HG02678 (cell line): ENCODE measurements at regions not wholly inside any gene's neighbourhood (a gene's known extent, or its start where the extent isn't known, plus 50 kb on each side); places are given as distances from the start of the nearest gene placed in this dataset.
"Not testable (repeated sequence)": the region's sequence is repeated elsewhere in the genome, so short reads cannot be mapped to it uniquely, and the experiment has no call there.

Source experiments
- ATAC-seq: cut with Tn5 transposase; IDR thresholded peaks from one replicate; pipeline ENCODE4 v1.9.1; 2021; ENCODE audit warnings: mild to moderate bottlenecking, moderate library complexity; ENCODE audit not compliant: unreplicated experiment

DNA sequence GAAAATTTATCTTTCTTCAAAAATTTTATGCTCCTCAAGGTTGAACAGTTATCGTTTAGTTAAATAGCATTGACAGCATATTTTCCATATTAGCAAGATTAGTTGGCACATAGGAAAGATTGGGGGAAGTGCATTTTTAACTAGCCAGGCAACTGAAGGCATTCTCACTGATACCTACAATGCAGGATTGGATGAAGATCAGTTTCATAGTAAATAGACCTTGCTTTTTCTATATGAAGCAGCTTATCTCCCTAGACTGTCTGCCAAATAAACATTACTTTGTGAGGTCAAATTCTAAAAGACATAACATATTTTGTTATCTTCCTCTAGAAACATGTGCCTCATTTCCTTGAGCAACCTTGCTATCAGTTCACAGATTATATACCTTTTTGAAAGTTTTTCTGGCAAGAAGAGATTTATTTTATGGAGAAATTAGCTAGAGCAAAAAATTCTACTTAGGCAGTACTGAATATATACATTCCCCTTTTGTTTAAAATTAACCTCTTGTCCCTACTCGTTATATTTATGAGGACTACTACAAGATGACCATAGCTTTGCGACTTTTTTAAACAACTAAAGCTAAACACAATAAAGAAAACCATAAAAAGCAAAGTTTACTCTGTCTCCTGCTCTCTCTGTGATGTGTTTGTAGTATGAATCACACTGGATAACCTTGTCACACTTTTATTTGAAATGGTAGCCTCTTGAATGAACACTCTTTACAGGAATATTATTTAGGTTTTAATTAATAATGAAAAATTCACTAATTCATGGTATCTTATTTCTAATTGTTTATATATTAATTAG lies 654.9 kb upstream of the TBL1XR1 start:
- no peak for ATAC-seq

DNA sequence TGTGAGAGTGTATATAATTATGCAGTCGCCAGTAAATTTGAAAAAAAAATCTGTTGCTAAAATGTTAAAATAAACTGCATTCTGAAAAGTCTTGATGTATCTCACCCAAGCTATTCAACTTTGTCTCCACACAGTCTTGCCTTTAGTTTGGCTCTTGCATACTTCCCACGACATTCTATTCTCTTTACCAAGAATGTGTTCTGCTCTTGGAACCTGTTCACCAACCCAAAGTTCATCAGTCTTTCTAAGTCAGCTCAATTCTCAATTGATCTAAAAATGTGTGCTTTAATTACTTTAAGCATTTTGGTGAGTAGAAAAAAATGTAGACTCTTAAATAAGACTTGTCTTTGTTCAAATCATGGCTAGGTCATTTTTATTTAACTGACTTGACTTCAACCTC lies 657.7 kb upstream of the TBL1XR1 start:
- ATAC-seq: no peak

DNA sequence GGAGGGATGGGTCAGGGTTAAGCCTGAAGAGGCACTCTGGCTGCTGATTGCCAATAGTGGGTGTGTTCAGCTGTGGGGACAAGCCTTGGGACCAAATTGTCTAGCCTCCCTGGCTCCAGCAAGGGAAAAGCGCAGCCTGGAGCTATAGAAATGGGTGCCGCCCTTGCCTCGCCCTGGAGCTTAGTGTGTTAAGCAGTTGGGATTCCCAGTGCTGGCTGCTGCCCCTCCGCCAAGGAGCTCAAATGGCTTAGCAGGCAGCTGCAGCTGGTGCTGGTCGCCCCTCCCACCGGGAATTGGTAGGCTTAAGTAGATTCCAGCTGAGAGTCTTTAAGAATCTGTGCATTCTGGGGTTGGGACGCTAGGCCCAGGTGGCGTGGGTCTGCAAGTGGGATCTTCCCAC lies 662.9 kb upstream of the TBL1XR1 start:
- ATAC-seq: no peak

DNA sequence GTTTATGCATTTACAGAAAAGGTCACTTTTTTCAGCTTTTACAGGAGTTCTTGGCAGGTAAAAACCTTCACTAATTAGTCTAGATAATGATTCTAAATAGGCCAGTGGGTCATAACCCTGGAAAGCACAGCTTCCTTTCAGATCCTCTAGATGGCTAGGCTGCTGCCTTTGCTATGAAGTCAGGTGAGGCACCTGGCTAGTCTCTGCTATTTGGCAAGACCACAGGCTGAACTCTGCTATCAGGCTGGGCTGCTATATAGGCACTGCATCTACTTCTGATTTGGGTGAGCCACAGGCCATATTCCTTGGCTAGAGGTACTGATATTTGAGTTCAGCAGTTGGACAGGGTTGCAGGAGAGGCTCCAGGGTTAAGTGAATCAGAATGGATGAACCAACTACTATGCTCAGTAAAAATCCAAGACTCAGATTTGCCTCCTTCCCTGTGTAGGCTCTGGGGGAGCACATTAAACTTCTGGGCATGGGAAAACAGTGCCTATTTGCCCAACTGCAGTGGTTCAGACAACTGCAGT lies 665.7 kb upstream of the TBL1XR1 start:
- no peak for ATAC-seq

DNA sequence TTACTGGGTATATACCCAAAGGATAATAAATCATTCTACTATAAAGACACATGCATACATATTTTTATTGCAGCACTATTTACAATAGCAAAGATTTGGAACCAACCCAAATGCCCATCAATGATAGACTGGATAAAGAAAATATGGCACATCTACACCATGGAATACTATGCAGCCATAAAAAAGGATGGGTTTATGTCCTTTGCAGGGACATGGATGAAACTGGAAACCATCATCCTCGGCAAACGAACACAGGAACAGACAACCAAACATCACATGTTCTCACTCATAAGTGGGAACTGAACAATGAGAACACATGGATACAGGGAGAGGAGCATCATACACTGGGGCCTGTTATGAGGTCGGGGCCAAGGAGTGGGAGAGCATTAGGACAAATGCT lies 665.0 kb upstream of the KCNMB2 start:
- ATAC-seq: not testable (repeated sequence)

DNA sequence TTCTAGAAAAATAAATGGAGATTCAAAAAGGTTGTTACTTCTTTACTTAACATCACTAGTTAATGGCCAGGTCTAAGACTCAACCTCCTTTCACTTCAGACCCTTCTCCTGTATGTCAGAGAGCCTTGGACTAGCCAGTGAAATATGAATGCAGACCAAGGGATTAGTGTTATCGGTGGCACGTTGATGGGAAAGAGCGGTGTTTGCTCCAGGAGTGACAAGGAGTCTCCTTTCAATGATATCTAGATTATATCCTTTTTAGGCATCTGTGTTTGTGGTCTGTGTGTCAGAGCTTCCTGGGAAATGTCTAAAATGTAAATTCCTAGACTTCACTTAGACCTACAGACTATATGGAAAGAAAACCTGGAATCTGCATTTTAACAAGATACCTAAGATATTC lies 658.0 kb upstream of the KCNMB2 start:
- ATAC-seq: no peak

DNA sequence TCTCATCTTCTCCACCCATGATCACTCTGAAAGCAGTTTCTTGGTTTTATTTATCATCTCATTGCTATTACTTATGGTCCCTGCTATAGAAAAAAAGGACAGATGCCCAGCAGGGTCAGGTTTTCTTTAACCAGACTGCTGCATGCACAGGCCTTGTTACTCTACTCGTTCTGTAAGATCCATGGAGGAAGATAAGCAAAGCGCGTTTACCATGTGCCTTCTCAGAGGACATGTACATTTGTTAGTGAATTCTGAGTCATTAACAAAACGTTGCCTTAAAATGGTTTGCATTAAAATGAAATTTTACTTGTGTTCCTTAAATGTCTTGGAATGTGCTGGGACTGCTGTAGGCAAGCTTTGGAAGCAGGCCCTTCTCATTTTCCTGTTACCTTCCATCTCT lies 657.3 kb upstream of the KCNMB2 start:
- ATAC-seq: no peak

DNA sequence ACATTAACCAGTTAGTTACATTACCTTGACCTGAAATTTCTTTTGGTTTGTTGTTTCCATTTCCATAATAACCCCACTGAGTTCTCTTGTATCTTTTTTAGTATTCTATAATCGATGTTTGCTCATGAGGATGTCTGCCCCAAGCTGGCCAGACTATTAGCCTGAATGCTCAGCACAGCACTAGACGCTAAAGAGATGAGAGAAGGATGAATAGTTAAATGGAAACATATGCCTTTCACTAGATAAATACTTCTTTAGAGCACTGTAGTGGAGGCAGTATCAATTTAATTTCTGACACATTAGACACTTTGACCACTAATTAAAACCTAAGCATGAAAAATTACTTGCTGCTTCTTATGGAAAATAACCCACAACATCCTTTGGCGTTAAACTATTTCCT lies 654.9 kb upstream of the KCNMB2 start:
- no peak for ATAC-seq

DNA sequence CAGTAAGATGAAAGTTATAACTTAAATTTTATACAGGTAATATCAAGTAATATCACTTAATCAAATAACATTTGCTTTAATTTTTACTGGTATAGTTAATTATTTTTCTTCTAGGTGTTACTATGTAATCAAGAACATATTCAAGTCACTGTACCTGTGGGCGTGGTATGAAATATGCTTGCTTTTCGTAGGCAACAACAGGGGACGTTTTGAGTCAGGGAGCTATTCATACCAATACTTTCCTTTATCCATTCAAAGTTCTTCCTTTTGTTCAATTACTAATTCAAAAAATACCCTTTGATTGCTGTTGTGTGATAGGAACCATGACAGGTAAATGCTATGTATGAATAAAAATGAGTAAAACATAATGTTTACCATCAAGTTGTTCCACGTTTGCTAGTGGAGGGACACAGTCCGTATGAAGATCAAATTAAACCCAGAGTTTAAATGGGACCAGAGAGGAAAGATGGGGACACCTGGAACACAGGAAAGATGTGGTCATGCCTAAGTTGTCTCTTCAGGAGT lies 654.0 kb upstream of the KCNMB2 start:
- ATAC-seq: no peak

DNA sequence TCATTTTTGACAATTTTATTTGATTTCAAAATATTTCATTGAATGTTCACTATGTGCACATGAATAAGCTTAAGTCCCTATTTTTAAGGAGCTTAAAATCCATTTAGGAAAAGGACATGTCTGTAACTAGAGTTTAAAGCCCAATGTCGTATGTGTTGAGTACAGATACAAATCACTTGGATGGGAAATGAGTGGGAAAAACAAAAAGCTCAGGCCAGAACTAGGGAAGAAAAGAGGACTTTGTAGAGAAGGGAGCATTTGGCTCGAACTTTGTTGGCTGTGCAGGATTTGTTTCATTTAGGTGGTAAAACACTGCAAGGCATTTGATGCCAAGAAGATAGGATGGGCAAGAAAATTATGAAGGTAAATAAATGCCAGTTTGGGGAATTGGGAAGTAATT lies 653.1 kb upstream of the KCNMB2 start:
- ATAC-seq: no peak

DNA sequence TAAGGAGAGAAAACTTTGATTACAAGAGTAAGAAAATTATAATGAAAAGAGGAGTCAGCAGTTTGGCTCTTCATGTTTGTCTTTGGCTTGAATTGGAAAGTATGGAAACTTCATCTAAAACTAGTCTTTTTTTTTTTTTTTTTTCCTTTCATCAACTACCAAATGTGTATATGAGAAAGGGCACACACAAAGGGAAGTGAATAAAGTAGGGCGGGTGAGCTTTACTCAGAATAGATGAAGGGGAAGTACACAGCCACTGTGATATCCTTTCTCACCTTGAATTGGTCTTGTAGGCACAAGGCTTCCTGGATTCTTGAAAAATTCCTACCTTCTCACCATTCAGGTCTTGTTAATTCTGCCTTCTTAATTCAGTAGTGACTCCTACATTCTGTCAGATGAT lies 652.3 kb upstream of the KCNMB2 start:
- ATAC-seq: no peak

DNA sequence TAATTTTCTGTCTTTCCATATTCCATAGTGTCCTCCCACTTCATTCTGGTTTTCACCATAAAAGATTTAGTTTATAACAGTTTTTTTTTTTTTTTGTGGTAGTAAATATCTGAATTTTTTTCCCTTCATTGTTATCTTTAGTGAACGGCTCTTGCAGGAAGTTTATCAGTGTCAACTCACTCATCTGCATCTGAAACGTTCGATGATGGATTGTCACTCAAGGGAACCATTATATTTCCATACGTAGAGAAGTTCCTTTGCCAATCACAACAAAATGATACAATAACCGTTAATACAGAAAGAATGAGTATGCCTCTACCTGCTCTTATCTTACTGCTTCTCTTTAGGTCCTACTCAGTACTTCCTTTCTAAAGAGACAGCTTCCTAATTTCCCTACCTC lies 651.2 kb upstream of the KCNMB2 start:
- ATAC-seq: no peak

DNA sequence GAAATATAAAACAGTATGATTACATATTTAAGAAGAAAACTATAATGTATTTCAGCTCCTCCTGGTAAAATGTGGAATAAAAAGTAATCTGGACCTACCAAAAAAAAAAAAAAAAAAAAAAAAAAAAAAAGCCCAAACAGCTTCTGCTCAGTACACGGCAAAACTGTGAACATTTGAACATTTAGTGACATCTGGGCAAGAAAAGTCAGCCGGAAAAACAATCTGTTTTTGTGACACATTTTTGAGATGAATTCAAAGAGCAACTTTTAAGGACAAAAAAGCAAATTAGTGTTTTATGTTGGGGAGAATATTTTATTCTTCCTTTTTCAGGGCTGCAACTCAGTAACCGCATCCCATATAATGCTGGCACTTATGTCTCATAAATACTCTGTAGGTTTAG lies 649.7 kb upstream of the KCNMB2 start:
- no peak for ATAC-seq

DNA sequence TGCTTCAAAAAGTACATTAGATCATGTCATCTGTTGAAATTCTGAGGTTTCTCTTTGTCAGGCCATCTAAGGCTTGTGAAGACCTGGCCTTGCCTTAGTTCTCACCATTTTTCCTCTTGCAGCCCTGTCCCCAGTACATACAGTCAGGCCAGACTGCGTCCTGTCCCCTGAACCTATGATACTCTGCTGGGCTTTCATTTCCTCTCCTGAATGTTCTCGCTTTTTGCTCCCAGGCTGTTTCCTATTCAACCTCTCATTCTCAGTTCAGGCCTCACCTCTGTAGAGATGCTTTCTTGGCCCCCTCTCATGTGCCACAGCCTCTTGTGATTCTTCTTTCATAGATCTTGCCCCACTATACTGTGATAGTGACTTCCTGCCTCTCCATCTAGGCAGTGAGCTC lies 648.8 kb upstream of the KCNMB2 start:
- peak; percentile 50 for ATAC-seq

DNA sequence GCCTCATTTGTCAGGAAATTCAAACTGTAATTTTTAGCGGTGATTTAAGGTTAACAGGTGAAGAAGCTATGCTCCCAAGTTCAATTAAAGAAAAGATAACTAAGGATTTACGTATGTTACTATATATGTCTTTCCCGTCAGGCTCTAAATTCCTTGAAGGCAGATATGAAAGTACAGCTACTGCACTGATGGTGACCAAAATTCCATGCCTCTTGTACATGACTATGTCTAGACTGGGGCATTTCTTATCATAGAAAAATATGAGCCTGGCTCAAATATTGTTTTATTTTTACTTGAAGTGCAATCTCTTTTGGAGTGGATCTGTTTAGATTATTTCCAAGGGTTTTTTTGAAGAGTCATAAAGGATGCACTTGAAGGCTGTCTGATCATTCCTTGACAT lies 647.1 kb upstream of the KCNMB2 start:
- ATAC-seq: no peak

DNA sequence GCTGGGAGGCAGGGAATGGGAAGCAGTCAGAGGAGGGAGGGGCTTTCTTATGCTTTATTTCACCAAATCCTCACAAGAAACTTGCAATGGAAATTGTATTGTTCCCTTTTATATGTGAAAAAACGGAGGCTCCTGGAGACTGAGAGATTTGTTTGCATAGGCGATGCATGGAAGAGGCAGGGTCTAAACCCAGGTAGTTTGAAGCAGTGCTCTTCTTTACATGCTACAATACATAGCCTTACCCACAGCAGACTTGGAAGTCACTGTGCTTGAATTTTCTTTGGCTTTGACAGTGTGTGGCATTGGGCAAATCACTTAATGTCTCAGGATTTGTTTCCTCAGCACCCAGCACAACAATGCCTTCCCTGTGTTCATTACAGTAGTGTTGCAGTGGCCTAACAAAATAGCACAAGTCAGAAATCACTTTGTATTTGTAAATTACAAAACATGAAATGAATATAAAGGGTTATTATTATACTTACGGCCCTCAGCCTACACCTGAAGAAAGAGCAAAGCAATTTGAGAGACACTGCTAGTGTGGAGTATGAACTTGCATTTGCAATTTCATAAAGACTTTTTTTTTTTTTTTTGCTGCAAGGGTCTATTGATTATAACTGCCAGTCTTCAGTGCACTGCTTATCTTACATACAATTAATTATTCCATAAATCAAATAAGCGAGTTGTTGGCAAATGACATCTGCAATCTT lies 646.4 kb upstream of the KCNMB2 start:
- no peak for ATAC-seq

DNA sequence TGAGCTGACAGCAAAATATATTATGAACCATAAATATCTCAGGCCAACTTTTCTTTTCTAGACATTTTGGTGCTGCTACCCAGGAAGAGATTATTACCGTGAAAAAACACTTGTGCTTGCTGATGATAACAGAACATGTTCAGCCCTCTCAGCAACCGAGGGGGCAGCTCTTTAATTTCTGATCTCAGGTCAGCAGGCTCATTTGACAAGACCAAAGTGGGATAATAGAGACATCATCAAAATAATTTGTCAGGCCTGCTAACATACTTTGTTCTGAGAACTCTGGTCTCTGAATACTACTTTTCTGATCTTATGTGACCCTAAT lies 645.9 kb upstream of the KCNMB2 start:
- ATAC-seq: no peak

DNA sequence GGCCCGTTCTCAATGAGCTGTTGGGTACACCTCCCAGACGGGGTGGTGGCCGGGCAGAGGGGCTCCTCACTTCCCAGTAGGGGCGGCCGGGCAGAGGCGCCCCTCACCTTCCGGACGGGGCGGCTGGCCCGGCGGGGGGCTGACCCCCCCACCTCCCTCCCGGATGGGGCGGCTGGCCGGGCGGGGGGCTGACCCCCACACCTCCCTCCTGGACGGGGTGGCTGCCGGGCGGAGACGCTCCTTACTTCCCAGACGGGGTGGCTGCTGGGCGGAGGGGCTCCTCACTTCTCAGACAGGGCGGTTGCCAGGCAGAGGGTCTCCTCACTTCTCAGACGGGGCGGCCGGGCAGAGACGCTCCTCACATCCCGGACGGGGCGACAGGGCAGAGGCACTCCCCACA lies 644.7 kb upstream of the KCNMB2 start:
- not testable (repeated sequence) for ATAC-seq

DNA sequence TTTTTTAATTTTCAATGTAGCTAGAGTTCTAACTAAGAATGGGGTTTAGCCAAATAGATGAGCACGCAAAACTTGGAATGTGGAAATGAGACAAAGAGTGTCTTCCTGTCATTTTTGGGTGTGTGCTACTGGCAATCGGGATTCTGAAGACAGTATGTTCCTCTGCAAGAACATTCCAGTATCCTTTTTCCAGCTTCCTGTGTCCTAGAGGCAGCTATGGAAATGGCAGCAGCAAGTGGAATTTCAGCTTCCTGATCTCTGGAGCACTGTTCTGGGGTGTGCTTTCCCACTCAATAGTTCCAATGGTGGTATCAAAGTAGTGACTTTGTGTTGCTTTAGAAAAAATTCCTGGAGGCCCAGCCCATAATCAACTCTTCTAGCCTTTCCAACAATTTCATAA lies 642.9 kb upstream of the KCNMB2 start:
- no peak for ATAC-seq

DNA sequence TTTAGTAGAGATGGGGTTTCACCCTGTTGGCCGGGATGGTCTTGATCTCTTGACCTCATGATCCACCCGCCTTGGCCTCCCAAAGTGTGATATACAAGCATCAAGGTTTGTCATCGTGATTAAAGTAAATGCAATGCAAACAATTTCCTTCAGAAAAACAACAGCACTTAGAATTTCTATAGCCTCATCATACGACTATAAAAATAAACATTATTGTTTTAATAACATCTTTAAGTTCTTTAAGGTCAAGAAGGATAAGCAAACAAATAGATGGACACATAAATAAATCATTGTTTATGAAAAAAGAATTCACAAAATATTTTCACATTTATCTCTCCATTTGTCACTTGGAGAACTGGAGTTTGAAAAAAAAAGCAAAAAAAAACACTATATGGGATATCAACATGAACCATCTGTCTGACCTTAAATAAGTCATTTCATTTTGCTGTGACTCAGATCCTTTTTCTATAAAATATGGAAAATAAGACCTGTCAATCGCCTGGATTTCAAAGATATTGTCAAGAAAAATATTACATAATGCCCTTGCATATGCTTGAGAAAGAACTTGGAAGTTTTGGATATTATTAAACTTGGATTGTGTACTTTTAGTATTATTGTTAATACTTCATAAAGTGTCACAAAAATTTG lies 642.0 kb upstream of the KCNMB2 start:
- no peak for ATAC-seq

DNA sequence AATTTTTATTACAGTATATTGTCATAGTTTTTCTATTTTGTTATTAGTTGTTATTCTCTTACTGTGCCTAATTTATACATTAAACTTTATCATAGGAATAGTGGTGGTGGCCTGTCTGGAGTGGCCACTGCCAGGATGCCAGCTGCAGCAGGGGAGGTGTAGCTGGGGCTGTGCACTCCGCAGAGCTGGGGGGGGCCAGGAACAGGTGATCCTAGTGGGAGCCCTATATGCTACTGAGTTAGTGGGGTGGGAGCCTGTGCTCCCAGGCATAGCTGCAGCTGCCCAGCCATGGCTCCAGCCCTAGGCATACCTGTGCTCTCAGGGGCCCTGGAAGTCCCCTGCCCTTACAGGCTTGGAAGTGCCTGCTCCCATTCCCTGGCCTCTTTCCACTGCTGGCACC lies 638.1 kb upstream of the KCNMB2 start:
- ATAC-seq: no peak
